ENCODE measurements at regions not wholly inside any gene's neighbourhood (a gene's known extent, or its start where the extent isn't known, plus 50 kb on each side); places are given as distances from the start of the nearest gene placed in this dataset.
A peak's percentile ranks its signal among the peaks of the same experiment; 100 is the strongest.

- no peaks in the 10 kb centered on the region for H3F3A ChIP-seq (replicated peaks; ENCODE audit: low read depth)
- no peaks in the 10 kb centered on the region for H3K27me3 ChIP-seq (ENCODE audit: insufficient read depth)
- Mint-ChIP-seq H3K4me1 (no peaks in the 10 kb centered on the region), H3K4me3 (no peak overlapping the region), H3K27me3 (ENCODE audit: insufficient read depth, low read depth, poor library complexity) (no peaks in the 10 kb centered on the region), H3K9me3 (no peaks in the 10 kb centered on the region), H3K27ac (no peak overlapping the region), H3K36me3 (ENCODE audit: low read depth) (no peaks in the 10 kb centered on the region)
- H3K4me3 ChIP-seq, result no peak overlapping the region
- H2AFZ ChIP-seq, result 0 out of 2 replicates have a peak overlapping the region, but pooled peaks have one; percentile 47
- H3K4me2 ChIP-seq, result no peak overlapping the region
- no peak overlapping the region for H3K27ac ChIP-seq (ENCODE audit: low read depth)
- no peaks in the 10 kb centered on the region for H3K79me2 ChIP-seq (replicated peaks; ENCODE audit: insufficient read depth)
- DNase-seq (ENCODE audit: low spot score) (no peak), ATAC-seq (no peak)
- no peaks in the 10 kb centered on the region for H4K20me1 ChIP-seq (replicated peaks; ENCODE audit: insufficient read depth)
- no peaks in the 10 kb centered on the region for H3K4me1 ChIP-seq (ENCODE audit: insufficient read depth)
- TF ChIP-seq JUNB (IDR thresholded peaks at IDR 0.05; ENCODE audit: unreplicated experiment), result no peak
- TF ChIP-seq ZNF331 (CRISPR knock-in tag; IDR thresholded peaks at IDR 0.05; ENCODE audit: low read depth), result no peak
- no peak for TF ChIP-seq CREB1 (CRISPR knock-in tag; IDR thresholded peaks at IDR 0.05; ENCODE audit: low read depth)
- TF ChIP-seq CTCF (conservative IDR thresholded peaks at IDR 0.05; ENCODE audit: low read depth in 2 of 2), result no peak
- no peak for TF ChIP-seq EZH2 (IDR thresholded peaks at IDR 0.05; ENCODE audit: low read depth, unreplicated experiment)
- TF ChIP-seq ETS1 (IDR thresholded peaks at IDR 0.05), result no peak
- TF ChIP-seq REST (IDR thresholded peaks at IDR 0.05; ENCODE audit: unreplicated experiment), result no peak
- no peak for TF ChIP-seq STAT1 (IDR thresholded peaks at IDR 0.05; ENCODE audit: unreplicated experiment)
- no peaks in the 10 kb centered on the region for H3K36me3 ChIP-seq (ENCODE audit: insufficient read depth)
- peaks cover 14% of the 10 kb centered on the region for H3K9me2 ChIP-seq (ENCODE audit: insufficient read depth)
Observed at GRCh38 chr1:117795792-117796191, 133.6 kb downstream of the GDAP2 start.

GRCh38 chr1:117796226-117796625 lies 133.2 kb downstream of the GDAP2 start:
- H3K4me1 ChIP-seq (ENCODE audit: insufficient read depth), result no peaks in the 10 kb centered on the region
- no peaks in the 10 kb centered on the region for H3K27me3 ChIP-seq (ENCODE audit: insufficient read depth)
- Mint-ChIP-seq H3K27me3 (ENCODE audit: insufficient read depth, low read depth, poor library complexity) (no peaks in the 10 kb centered on the region), H3K4me3 (no peak overlapping the region), H3K36me3 (ENCODE audit: low read depth) (no peaks in the 10 kb centered on the region), H3K4me1 (no peaks in the 10 kb centered on the region), H3K9me3 (no peaks in the 10 kb centered on the region), H3K27ac (no peak overlapping the region)
- no peak overlapping the region for H3K27ac ChIP-seq (ENCODE audit: low read depth)
- ATAC-seq (no peak), DNase-seq (ENCODE audit: low spot score) (no peak)
- H3K36me3 ChIP-seq (ENCODE audit: insufficient read depth), result no peaks in the 10 kb centered on the region
- H3K79me2 ChIP-seq (replicated peaks; ENCODE audit: insufficient read depth), result no peaks in the 10 kb centered on the region
- no peak overlapping the region for H3K4me3 ChIP-seq
- H4K20me1 ChIP-seq (replicated peaks; ENCODE audit: insufficient read depth), result no peaks in the 10 kb centered on the region
- peaks cover 11% of the 10 kb centered on the region for H3K9me2 ChIP-seq (ENCODE audit: insufficient read depth)
- H3F3A ChIP-seq (replicated peaks; ENCODE audit: low read depth), result no peaks in the 10 kb centered on the region
- no peak overlapping the region for H3K4me2 ChIP-seq
- 0 out of 2 replicates have a peak overlapping the region, but pooled peaks have one; percentile 47 for H2AFZ ChIP-seq
- no peak for TF ChIP-seq ZNF114 (CRISPR knock-in tag; IDR thresholded peaks at IDR 0.05)
- TF ChIP-seq EZH2phosphoT487 (IDR thresholded peaks at IDR 0.05; ENCODE audit: unreplicated experiment), result no peak
- no peak for TF ChIP-seq REST (IDR thresholded peaks at IDR 0.05; ENCODE audit: unreplicated experiment)
- no peak for TF ChIP-seq JUNB (IDR thresholded peaks at IDR 0.05; ENCODE audit: unreplicated experiment)
- no peak for TF ChIP-seq STAT1 (IDR thresholded peaks at IDR 0.05; ENCODE audit: unreplicated experiment)

All from GM23338 (cell line).